Esophagus (tissue), 2 donors: ENCODE measurements at regions not wholly inside any gene's neighbourhood (a gene's known extent, or its start where the extent isn't known, plus 50 kb on each side); places are given as distances from the start of the nearest gene placed in this dataset.

Experiments used
- H3K27ac ChIP-seq, 2 donors: one replicate each; pipeline ENCODE4 v1.5.1; 2013; ENCODE audit warnings: low read depth in 2 of 2, mild to moderate bottlenecking in 2 of 2, inconsistent platforms in 1 of 2, low read length in 1 of 2, moderate library complexity in 1 of 2
- H3K27me3 ChIP-seq, 2 donors: one replicate each; pipeline ENCODE4 v1.6.1; 2013; ENCODE audit warnings: low read length in 2 of 2, control low read depth in 1 of 2, mild to moderate bottlenecking in 1 of 2; ENCODE audit not compliant: insufficient read depth in 2 of 2, control insufficient read depth in 1 of 2
- H3K36me3 ChIP-seq, 2 donors: one replicate each; pipeline ENCODE4 v1.6.1; 2013; ENCODE audit warnings: low read length in 1 of 2; ENCODE audit not compliant: control insufficient read depth in 2 of 2, insufficient read depth in 2 of 2
- H3K4me1 ChIP-seq, 2 donors: one replicate each; pipeline ENCODE4 v1.6.1; 2013; ENCODE audit warnings: low read length in 1 of 2; ENCODE audit not compliant: control insufficient read depth in 2 of 2, insufficient read depth in 2 of 2
- H3K4me3 ChIP-seq, 2 donors: one replicate each; pipeline ENCODE4 v1.5.1; 2013; ENCODE audit warnings: low read length in 2 of 2, mild to moderate bottlenecking in 2 of 2, low read depth in 1 of 2, moderate library complexity in 1 of 2
- H3K9me3 ChIP-seq, 2 donors: one replicate each; pipeline ENCODE4 v1.6.1; 2013; ENCODE audit warnings: mild to moderate bottlenecking in 2 of 2, low read depth in 1 of 2, low read length in 1 of 2, moderate library complexity in 1 of 2; ENCODE audit not compliant: control insufficient read depth in 2 of 2, insufficient read depth in 1 of 2
- WGBS, 2 donors: extraction: QIAGEN DNeasy Blood & Tissue Kit; methylation state at CpG; one replicate each; pipeline ENCODE4 v1.1.7; 2013; 5-methylcytosine and 5-hydroxymethylcytosine counted together
- donor health status: healthy with polysubstance abuse.
- donor health status: Bipolar disorder and iron deficiency.

DNA sequence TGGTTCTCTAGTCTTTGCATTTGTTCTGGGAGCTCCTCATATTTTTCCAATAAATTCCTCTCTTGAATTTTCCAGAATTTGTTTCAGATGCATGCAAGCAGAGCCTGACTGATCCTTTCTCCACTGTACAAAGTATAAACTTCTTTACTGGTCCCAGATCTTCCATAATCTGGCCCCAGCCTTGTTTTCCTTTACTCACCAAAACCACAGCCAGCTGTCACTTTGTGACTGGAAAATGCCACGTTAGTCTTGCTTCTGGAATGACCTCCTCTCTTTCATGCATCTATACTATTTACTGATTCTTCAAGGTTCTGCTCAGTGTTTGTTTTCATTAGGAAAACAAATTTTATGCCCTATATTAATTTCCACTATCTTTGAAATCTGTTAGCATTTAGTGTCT, 60.4 kb upstream of the SPPL2A start:
- H3K27ac ChIP-seq = no peak overlapping the region
- 57 to 66% methylated on average over 1 of the region's 1 CpG for WGBS, 2 donors
- no peaks in the 10 kb centered on the region for H3K27me3 ChIP-seq
- H3K9me3 ChIP-seq = no peaks in the 10 kb centered on the region
- H3K4me3 ChIP-seq = no peak overlapping the region
- H3K4me1 ChIP-seq = no peaks in the 10 kb centered on the region
- H3K36me3 ChIP-seq = no peaks in the 10 kb centered on the region

DNA sequence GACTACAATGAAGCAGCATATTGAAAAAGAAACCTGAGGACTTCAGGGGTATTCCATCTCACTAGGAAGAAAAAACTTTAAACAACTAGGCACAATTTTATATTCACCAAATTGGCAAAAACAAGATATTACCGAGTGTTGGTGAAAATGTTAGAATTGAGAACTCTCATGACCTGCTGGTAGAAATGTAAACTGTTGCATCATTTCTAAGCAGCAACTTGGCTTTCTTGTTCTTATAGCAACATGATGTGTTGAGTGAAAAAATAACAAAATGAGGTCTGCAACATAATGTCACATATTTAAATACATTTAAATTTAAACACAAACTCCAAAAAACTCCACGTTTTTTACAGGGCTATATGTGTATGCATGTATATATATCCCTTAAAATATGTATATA, 59.0 kb upstream of the SPPL2A start:
- 67 to 69% methylated on average over 2 of the region's 2 CpGs for WGBS, 2 donors
- Histone ChIP-seq H3K27ac (no peak overlapping the region), H3K9me3 (no peaks in the 10 kb centered on the region), H3K4me3 (no peak overlapping the region), H3K27me3 (no peaks in the 10 kb centered on the region), H3K4me1 (no peaks in the 10 kb centered on the region), H3K36me3 (no peaks in the 10 kb centered on the region)

DNA sequence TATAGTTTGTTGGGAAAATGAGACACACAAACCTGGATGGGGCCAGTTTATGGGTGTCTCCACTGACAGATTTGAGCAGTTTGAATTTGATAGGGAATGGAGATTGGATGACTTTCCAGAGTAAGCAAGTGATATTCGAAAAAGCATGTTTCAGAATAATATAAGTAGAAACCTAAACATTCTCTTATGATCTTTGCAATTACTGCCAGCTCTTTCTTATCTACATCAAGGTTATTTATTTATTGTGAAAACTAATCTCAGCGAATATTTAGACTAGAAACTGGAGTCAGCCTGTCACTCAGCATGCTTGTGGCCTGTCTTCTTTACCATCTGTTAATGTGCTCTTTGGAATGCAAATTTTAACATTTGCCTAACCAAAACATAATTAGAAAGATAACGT, 57.8 kb upstream of the SPPL2A start:
- no peaks in the 10 kb centered on the region for H3K9me3 ChIP-seq
- no peaks in the 10 kb centered on the region for H3K27me3 ChIP-seq
- 57 to 61% methylated on average over 3 of the region's 3 CpGs for WGBS, 2 donors
- no peak overlapping the region for H3K4me3 ChIP-seq
- H3K36me3 ChIP-seq = no peaks in the 10 kb centered on the region
- no peak overlapping the region for H3K27ac ChIP-seq
- H3K4me1 ChIP-seq = no peaks in the 10 kb centered on the region

GRCh38 chr15:50821476-50821875, 56.0 kb upstream of the SPPL2A start:
- Histone ChIP-seq H3K27ac (no peak overlapping the region), H3K4me1 (no peaks in the 10 kb centered on the region), H3K9me3 (no peaks in the 10 kb centered on the region), H3K4me3 (no peak overlapping the region), H3K36me3 (no peaks in the 10 kb centered on the region), H3K27me3 (no peaks in the 10 kb centered on the region)
- WGBS, 2 donors = 79 to 91% methylated on average over 3 of the region's 3 CpGs

DNA sequence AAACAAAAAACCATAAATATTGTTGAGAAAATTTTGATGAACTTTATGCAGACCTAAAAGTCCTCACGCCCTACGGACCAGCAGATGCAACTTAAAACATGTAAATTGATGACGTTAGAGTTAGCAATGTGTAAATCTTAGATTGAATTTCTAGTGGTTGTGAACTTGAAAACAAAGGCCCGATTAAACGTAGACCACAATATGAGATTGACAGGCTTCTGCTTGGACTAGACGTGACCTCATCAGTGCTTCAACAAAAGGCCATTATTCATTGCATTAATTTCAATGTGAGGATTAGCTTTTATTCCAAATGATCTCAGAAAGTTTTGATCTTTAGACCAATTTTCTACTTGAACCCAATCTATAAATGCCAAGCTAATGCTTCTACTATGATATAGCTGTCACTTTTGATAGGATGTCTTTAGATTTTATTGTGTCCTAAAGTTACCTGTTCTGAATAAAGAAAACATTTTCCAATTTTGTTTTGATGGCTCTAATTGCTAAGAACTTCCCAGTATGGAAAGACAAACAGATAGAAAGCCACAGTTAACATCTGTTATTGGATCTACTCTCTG, 55.4 kb upstream of the SPPL2A start:
- no peak overlapping the region for H3K27ac ChIP-seq
- no peak overlapping the region for H3K4me3 ChIP-seq
- WGBS, 2 donors = 89 to 90% methylated on average over 6 of the region's 6 CpGs
- H3K27me3 ChIP-seq = no peaks in the 10 kb centered on the region
- H3K4me1 ChIP-seq = no peaks in the 10 kb centered on the region
- no peaks in the 10 kb centered on the region for H3K36me3 ChIP-seq
- H3K9me3 ChIP-seq = no peaks in the 10 kb centered on the region

DNA sequence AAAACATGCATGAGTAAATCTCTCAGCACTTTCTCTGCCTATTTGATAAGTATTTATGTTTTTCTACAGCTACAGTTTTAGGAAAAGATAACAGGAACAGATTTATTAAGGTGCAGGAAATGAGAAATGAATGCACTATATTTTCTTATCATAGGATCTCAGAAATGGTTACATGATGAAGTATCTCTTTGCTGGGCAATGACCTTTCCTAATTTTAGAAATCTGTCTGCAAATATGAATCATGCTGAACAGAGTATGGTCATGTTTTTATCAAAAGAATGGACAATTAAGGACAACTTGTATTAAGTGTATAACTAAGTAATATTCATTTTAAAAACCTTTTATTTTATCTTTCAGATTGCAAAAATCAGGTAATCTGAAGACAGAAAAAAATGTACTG, 53.8 kb upstream of the SPPL2A start:
- H3K27ac ChIP-seq = no peak overlapping the region
- H3K36me3 ChIP-seq = no peaks in the 10 kb centered on the region
- no peaks in the 10 kb centered on the region for H3K9me3 ChIP-seq
- H3K4me1 ChIP-seq = no peaks in the 10 kb centered on the region
- H3K27me3 ChIP-seq = no peaks in the 10 kb centered on the region
- no peak overlapping the region for H3K4me3 ChIP-seq

DNA sequence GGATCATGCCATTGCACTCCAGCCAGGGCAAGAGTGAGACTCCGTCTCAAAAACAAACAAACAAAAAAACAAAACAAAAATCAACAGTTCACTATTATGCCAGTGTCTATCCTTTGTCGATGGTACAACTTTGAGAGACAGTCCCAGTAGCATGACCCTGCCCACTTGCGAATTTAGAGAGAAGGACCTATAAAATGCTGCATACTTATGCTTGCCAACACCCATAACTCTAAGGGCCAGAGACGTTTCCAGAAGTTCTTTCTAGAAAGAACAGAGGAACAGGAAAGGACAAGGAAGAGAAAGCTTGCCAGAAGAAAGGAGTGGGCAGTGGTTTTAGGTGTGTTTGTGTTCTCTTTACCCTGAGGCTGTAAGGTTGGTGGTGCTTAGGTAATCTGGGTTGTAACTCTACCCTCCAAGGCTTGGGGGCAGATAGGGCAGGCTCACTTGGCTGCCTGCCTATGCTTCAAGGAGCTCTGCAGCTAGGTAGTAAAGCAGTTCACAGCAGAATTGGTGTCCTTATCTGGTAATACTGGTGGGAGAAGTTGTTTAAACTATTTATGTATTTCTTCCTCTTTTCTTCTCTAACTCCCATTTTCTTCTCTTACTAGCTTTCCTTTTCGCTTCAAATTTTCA, 50.6 kb upstream of the SPPL2A start:
- 61 to 68% methylated on average over 5 of the region's 5 CpGs for WGBS, 2 donors
- H3K27ac ChIP-seq = no peak overlapping the region

More for the DNA sequence above, 50.6 kb upstream of the SPPL2A start:
- Histone ChIP-seq H3K36me3 (no peaks in the 10 kb centered on the region), H3K9me3 (no peaks in the 10 kb centered on the region), H3K4me3 (no peak overlapping the region), H3K4me1 (no peaks in the 10 kb centered on the region), H3K27me3 (no peaks in the 10 kb centered on the region)
